ENCODE measurements at regions not wholly inside any gene's neighbourhood (a gene's known extent, or its start where the extent isn't known, plus 50 kb on each side); places are given as distances from the start of the nearest gene placed in this dataset.
A peak's percentile ranks its signal among the peaks of the same experiment; 100 is the strongest.

DNA sequence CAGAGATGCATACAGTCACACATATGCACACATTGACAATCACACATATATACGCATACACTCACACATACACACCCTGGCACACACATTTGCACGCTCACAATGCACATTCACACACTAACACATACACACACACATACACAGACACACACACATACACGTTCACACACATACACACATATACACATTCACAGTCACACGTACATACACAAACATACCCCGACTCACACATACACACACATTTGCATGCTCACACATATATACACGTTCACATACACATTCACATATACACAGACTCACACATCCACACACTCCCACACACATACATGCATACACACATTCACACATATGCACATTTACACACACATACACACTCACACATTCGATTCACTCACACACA, 366.8 kb upstream of the ID4 start:
- no peaks in the 10 kb centered on the region for H3K36me3 Mint-ChIP-seq (ENCODE audit: low read depth)
- H3K27ac ChIP-seq (ENCODE audit: low read depth, low read length), result no peak overlapping the region
- no peak overlapping the region for H3K9ac ChIP-seq (ENCODE audit: extremely low read depth, low read length, poor library complexity, severe bottlenecking)
- no peaks in the 10 kb centered on the region for H3K36me3 ChIP-seq (ENCODE audit: control insufficient read depth, insufficient read depth, low read length)
- H3K4me1 ChIP-seq (ENCODE audit: control insufficient read depth, insufficient read depth, low read length), result no peaks in the 10 kb centered on the region
- H3K27me3 ChIP-seq (ENCODE audit: control insufficient read depth, insufficient read depth, low read length, poor library complexity, severe bottlenecking), result no peaks in the 10 kb centered on the region
- no peak for DNase-seq
- no peaks in the 10 kb centered on the region for H3K27me3 Mint-ChIP-seq (ENCODE audit: insufficient read depth)
- TF ChIP-seq CTCF (conservative IDR thresholded peaks at IDR 0.05), result no peak
- H3K9me3 ChIP-seq (ENCODE audit: control insufficient read depth, low read length), result no peaks in the 10 kb centered on the region
- H3K27ac Mint-ChIP-seq, result no peak overlapping the region
- no peaks in the 10 kb centered on the region for H3K4me1 Mint-ChIP-seq
- H3K4me3 Mint-ChIP-seq, result no peak overlapping the region
- H3K4me3 ChIP-seq (ENCODE audit: low read length), result no peak overlapping the region
- 76 to 78% methylated on average over 7 of the region's 7 CpGs for WGBS, 2 experiments (ENCODE audit: insufficient coverage in 1 of 2, insufficient read length in 1 of 2)
- H3K9me3 Mint-ChIP-seq, result peaks cover 7% of the 10 kb centered on the region

DNA sequence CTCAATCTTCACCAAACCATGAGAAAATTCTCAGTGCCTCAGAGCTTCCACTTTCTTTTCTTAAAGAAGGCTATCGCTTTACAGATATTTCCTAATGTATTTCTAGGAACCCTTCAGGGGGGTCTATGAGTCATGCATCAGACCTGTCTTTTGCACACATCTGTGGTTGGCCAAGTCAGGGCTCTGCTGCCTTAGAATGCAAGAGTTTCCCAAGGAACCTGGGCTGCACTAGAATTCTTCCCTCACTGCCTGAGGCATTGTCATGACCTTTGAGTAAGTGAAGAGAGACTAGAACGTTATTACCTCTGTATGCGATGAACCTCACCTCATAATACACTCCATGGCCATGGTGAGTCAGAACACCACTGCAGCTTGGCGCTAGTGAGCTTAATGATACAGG, 365.0 kb upstream of the ID4 start:
- Histone ChIP-seq H3K9ac (ENCODE audit: extremely low read depth, low read length, poor library complexity, severe bottlenecking) (no peak overlapping the region), H3K9me3 (ENCODE audit: control insufficient read depth, low read length) (no peaks in the 10 kb centered on the region), H3K36me3 (ENCODE audit: control insufficient read depth, insufficient read depth, low read length) (no peaks in the 10 kb centered on the region), H3K27ac (ENCODE audit: low read depth, low read length) (no peak overlapping the region), H3K4me1 (ENCODE audit: control insufficient read depth, insufficient read depth, low read length) (no peaks in the 10 kb centered on the region), H3K4me3 (ENCODE audit: low read length) (no peak overlapping the region), H3K27me3 (ENCODE audit: control insufficient read depth, insufficient read depth, low read length, poor library complexity, severe bottlenecking) (no peaks in the 10 kb centered on the region)
- H3K4me1 Mint-ChIP-seq, result no peaks in the 10 kb centered on the region
- no peaks in the 10 kb centered on the region for H3K27me3 Mint-ChIP-seq (ENCODE audit: insufficient read depth)
- DNase-seq, result no peak
- peaks cover 2% of the 10 kb centered on the region for H3K36me3 Mint-ChIP-seq (ENCODE audit: low read depth)
- 87 to 100% methylated on average over 2 to 4 of the region's 4 CpGs for WGBS, 2 experiments (ENCODE audit: insufficient coverage in 1 of 2, insufficient read length in 1 of 2)
- no peak for TF ChIP-seq CTCF (conservative IDR thresholded peaks at IDR 0.05)
- H3K9me3 Mint-ChIP-seq, result peaks cover 19% of the 10 kb centered on the region
- H3K4me3 Mint-ChIP-seq, result no peak overlapping the region
- no peak overlapping the region for H3K27ac Mint-ChIP-seq

DNA sequence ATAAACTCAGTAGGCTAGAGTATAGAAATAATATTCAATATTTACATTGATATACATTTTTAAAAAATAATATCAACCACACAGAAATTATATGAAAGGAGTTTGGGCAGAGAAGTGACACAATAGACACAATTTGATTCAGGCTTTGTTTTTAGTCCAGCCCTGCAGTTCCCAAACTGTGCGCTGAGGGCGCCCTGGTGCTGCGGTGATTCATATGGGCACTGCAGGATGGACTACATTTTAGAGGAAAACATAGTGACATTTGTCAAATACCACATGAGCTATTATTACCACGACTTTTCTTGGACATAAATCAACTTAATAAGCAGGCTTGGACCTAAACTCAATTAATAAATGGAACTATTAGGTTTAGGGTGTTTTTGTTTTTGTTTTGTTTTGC, 364.3 kb upstream of the ID4 start:
- no peak overlapping the region for H3K27ac Mint-ChIP-seq
- Histone ChIP-seq H3K4me1 (ENCODE audit: control insufficient read depth, insufficient read depth, low read length) (no peaks in the 10 kb centered on the region), H3K9me3 (ENCODE audit: control insufficient read depth, low read length) (no peaks in the 10 kb centered on the region), H3K27me3 (ENCODE audit: control insufficient read depth, insufficient read depth, low read length, poor library complexity, severe bottlenecking) (no peaks in the 10 kb centered on the region), H3K27ac (ENCODE audit: low read depth, low read length) (no peak overlapping the region), H3K4me3 (ENCODE audit: low read length) (no peak overlapping the region), H3K36me3 (ENCODE audit: control insufficient read depth, insufficient read depth, low read length) (no peaks in the 10 kb centered on the region), H3K9ac (ENCODE audit: extremely low read depth, low read length, poor library complexity, severe bottlenecking) (no peak overlapping the region)
- H3K27me3 Mint-ChIP-seq (ENCODE audit: insufficient read depth), result no peaks in the 10 kb centered on the region
- H3K4me1 Mint-ChIP-seq, result no peaks in the 10 kb centered on the region
- WGBS, 2 experiments (ENCODE audit: insufficient coverage in 1 of 2, insufficient read length in 1 of 2), result 80 to 81% methylated on average over 2 to 4 of the region's 4 CpGs
- H3K36me3 Mint-ChIP-seq (ENCODE audit: low read depth), result peaks cover 2% of the 10 kb centered on the region
- peaks cover 25% of the 10 kb centered on the region for H3K9me3 Mint-ChIP-seq
- peak; percentile 85 for DNase-seq
- no peak overlapping the region for H3K4me3 Mint-ChIP-seq
- peak; percentile 86 for TF ChIP-seq CTCF (conservative IDR thresholded peaks at IDR 0.05)

Data from endodermal cell (in vitro differentiated cells).